Right lobe of liver (tissue), 4 donors: ENCODE measurements at regions not wholly inside any gene's neighbourhood (a gene's known extent, or its start where the extent isn't known, plus 50 kb on each side); places are given as distances from the start of the nearest gene placed in this dataset.

ENCODE experiments used
- POLR2A ChIP-seq: fragments of 450-650 bp; IDR thresholded peaks from one replicate; pipeline ENCODE4 v1.6.1; 2017; ENCODE audit warnings: antibody characterized with exemption, mild to moderate bottlenecking
- TF ChIP-seq, protein P1 (sequence below), 4 donors: fragments of 200-600 bp in 3 of 4; fragments of 450-650 bp in 1 of 4; IDR thresholded peaks; one replicate each; pipeline versions ENCODE4 v1.5.1 to v1.8.0; 2016 to 2022; ENCODE audit warnings: antibody characterized with exemption in 4 of 4, mild to moderate bottlenecking in 2 of 4
- donor health status: DM: no; HTN: no; CAD: no.
- donor health status: DM: no; HTN: no; CAD: no.
- donor health status: DM: no; HTN: yes; CAD: no.

DNA sequence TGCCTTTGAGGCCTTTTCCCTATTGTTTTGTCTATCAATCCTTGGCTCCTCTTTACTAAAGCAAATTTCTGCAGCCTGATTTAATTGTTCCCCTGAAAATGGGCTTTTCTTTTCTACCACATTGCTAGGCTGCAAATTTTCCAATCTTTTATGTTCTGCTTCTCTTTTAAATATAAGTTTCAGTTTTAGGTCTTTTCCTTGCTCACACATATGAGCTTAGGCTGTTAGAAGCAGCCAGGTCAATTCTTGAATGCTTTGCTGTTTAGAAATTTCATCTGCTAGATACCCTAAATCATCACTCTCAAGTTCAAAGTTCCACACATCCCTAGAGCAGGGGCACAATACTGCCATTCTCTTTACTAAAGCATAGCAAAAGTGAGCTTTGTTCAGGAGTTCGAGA lies 159.6 kb downstream of the ARL4A start:
- TF ChIP-seq POLR2A: no peak
- TF ChIP-seq, protein P1, sequence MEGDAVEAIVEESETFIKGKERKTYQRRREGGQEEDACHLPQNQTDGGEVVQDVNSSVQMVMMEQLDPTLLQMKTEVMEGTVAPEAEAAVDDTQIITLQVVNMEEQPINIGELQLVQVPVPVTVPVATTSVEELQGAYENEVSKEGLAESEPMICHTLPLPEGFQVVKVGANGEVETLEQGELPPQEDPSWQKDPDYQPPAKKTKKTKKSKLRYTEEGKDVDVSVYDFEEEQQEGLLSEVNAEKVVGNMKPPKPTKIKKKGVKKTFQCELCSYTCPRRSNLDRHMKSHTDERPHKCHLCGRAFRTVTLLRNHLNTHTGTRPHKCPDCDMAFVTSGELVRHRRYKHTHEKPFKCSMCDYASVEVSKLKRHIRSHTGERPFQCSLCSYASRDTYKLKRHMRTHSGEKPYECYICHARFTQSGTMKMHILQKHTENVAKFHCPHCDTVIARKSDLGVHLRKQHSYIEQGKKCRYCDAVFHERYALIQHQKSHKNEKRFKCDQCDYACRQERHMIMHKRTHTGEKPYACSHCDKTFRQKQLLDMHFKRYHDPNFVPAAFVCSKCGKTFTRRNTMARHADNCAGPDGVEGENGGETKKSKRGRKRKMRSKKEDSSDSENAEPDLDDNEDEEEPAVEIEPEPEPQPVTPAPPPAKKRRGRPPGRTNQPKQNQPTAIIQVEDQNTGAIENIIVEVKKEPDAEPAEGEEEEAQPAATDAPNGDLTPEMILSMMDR (IDR thresholded peaks at IDR 0.05): no peak
